Lower leg skin (tissue), 3 donors: ENCODE measurements at regions not wholly inside any gene's neighbourhood (a gene's known extent, or its start where the extent isn't known, plus 50 kb on each side); places are given as distances from the start of the nearest gene placed in this dataset.

Experiments
- CTCF ChIP-seq, 3 donors: fragments of 450-650 bp; IDR thresholded peaks; one replicate each; pipeline ENCODE4 v1.5.1; 2016; ENCODE audit warnings: antibody characterized with exemption in 3 of 3, mild to moderate bottlenecking in 3 of 3, moderate library complexity in 2 of 3
- POLR2A ChIP-seq, 2 donors: fragments of 450-650 bp; IDR thresholded peaks; one replicate each; pipeline ENCODE4 v1.6.1; 2016 to 2017; ENCODE audit warnings: antibody characterized with exemption in 2 of 2, mild to moderate bottlenecking in 1 of 2, moderate library complexity in 1 of 2

GRCh38 chr1:29397981-29398380 lies 161.7 kb downstream of the PTPRU start:
- TF ChIP-seq CTCF (IDR thresholded peaks at IDR 0.05) (no peak), POLR2A (IDR thresholded peaks at IDR 0.05) (no peak)
